Bronchial epithelial cell (primary cell): ENCODE measurements at regions not wholly inside any gene's neighbourhood (a gene's known extent, or its start where the extent isn't known, plus 50 kb on each side); places are given as distances from the start of the nearest gene placed in this dataset.

Source experiments
- DNase-seq: peaks from one replicate; pipeline ENCODE4 v3.0.0-alpha.2; 2010; ENCODE audit warnings: low read depth
- FAIRE-seq: peaks from 2 replicates; lab custom pipeline; 2011; peaks lifted over from hg19 to GRCh38; lab: Jason Lieb, UNC
- H3K27me3 ChIP-seq: 2 replicates; pipeline ENCODE4 v1.5.1; 2011; ENCODE audit warnings: low read length; ENCODE audit not compliant: control insufficient read depth, insufficient read depth
- H3K36me3 ChIP-seq: 2 replicates; pipeline ENCODE4 v1.5.1; 2011; ENCODE audit warnings: low read length; ENCODE audit not compliant: control insufficient read depth, insufficient read depth
- H3K4me3 ChIP-seq: 2 replicates; pipeline ENCODE4 v1.5.1; 2011; ENCODE audit warnings: mild to moderate bottlenecking, low read depth, low read length, control low read depth
- TF ChIP-seq, protein P1 (sequence below): IDR thresholded peaks from 2 replicates; pipeline ENCODE4 v1.5.1; 2011; ENCODE audit warnings: mild to moderate bottlenecking, moderate library complexity, low read length, control low read depth, inconsistent platforms; ENCODE audit not compliant: insufficient read depth, severe bottlenecking

DNA sequence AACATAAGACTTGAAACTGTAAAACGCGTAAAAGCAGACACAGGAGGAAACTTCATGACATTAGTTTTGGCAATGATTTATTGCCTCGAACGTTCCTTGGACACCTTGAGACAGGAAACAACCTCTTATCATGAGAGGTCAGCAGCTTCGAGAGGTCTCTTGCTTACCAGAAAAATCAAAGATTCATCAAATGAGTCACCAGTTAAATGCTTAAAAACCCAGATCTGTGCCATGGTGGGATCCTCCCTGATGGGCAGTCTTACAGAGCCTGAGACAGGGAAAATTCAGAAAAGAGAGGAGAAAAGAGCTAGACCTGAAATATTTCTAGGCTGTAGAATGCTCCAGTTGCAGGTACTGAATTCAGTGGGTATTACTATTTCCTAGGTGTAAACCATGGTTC lies 1093.9 kb downstream of the AACS start:
- no peak for FAIRE-seq
- Histone ChIP-seq H3K36me3 (no peaks in the 10 kb centered on the region), H3K4me3 (no peak overlapping the region), H3K27me3 (no peaks in the 10 kb centered on the region)
- no peak for DNase-seq
- TF ChIP-seq, protein P1, sequence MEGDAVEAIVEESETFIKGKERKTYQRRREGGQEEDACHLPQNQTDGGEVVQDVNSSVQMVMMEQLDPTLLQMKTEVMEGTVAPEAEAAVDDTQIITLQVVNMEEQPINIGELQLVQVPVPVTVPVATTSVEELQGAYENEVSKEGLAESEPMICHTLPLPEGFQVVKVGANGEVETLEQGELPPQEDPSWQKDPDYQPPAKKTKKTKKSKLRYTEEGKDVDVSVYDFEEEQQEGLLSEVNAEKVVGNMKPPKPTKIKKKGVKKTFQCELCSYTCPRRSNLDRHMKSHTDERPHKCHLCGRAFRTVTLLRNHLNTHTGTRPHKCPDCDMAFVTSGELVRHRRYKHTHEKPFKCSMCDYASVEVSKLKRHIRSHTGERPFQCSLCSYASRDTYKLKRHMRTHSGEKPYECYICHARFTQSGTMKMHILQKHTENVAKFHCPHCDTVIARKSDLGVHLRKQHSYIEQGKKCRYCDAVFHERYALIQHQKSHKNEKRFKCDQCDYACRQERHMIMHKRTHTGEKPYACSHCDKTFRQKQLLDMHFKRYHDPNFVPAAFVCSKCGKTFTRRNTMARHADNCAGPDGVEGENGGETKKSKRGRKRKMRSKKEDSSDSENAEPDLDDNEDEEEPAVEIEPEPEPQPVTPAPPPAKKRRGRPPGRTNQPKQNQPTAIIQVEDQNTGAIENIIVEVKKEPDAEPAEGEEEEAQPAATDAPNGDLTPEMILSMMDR, result no peak

DNA sequence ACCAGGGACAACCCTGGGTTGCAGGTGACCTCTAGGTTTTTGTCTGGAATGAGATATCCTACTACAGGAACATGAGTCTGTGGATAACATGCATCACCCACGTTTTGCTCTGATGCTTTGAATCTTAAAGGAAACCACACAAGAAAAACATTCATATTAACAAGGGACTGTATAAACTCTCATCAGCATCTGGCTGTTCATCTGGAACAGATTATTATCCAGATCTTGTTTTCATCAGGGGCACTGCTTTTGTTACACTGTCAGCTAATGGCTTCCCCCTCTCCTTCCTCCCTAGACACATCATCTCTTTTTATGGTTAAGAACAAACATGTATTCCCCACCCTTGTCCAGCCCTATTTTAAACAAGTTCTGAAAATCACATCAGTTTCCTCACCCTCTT lies 1095.7 kb downstream of the AACS start:
- Histone ChIP-seq H3K4me3 (no peak overlapping the region), H3K27me3 (no peaks in the 10 kb centered on the region), H3K36me3 (no peaks in the 10 kb centered on the region)
- no peak for DNase-seq
- no peak for FAIRE-seq
- TF ChIP-seq, protein P1, result no peak

DNA sequence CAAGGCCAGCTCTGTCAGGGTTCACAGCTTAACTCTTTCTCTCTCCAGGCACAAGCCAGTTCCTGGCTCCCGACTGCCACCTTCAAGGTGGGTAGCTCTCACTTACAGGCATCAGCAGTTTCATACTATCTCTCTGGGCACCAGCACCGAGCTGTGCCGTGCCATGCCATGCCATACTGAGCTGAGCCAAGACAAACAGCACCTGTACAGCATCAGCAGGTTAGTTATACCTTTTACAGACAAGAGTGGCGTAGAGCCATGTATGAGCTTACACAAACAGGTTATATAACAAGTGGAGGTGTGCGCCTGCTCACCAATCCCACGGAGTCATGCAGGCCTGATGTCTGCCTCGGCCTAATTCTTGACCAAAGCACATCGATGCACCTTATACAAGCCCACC lies 1098.7 kb downstream of the AACS start:
- H3K27me3 ChIP-seq, result no peaks in the 10 kb centered on the region
- no peaks in the 10 kb centered on the region for H3K36me3 ChIP-seq
- FAIRE-seq (no peak), DNase-seq (no peak)
- TF ChIP-seq, protein P1, result no peak
- H3K4me3 ChIP-seq, result no peak overlapping the region

DNA sequence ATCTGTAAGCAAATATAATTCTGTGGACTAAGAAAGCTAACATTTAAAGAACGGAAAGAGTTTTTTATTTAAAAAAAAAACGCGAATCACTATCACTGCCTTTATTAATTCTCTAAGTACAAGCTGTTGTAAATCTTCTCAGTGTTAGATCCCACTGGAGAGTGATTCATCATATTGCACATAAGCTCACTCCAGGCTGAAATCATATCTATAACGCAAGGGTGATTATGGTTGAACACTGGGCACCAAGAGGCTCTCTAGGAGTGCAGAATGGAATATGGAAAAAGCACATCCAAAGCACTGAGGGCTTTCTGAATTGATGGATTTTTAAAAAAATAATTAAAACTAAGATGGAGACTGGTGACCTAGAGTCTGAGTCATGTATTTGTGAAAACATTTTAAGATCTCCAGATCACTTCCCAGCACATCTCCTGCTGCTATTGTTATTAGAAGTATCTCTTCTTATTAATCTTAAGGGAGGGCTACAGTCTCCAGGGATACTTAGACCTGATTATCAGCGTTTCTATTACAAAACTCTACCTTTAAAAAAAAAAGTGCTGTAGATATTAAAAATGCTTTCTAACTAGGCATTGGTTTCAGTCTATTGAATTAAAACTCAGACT lies 1106.8 kb downstream of the AACS start:
- no peaks in the 10 kb centered on the region for H3K36me3 ChIP-seq
- TF ChIP-seq, protein P1, result no peak
- H3K27me3 ChIP-seq, result no peaks in the 10 kb centered on the region
- FAIRE-seq (no peak), DNase-seq (no peak)
- no peak overlapping the region for H3K4me3 ChIP-seq

DNA sequence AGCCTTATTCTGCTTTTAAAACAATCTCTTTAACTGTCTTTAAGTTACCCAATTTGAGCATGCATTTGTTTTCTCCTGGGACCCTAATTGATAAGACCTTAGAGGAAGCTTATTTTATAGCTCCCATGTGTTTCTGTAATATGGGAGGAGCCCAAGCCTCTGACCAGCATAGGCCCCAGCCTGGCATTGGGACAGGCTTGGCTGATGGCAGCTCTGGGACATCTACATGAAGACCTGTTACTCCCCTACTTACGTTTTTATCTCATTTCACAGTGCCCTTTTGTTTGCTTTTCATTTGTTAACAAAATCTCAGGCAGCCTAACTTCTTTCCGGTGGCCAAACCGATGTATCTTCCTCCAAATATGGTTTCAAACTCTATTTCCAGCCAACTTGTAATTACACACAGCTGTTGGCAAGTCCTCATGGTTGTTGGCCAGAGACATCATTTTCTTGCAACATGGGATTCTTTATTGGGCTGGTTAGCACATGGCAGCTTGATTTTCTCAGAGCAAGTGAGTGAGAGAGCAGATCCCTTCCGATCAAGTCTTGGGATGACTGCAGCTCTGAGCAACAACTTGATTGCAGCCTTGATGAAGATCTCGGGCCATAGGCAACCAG lies 1117.5 kb downstream of the AACS start:
- FAIRE-seq, result no peak
- Histone ChIP-seq H3K27me3 (no peaks in the 10 kb centered on the region), H3K36me3 (no peaks in the 10 kb centered on the region), H3K4me3 (no peak overlapping the region)
- DNase-seq, result no peak
- TF ChIP-seq, protein P1, result no peak
